ENCODE measurements at regions not wholly inside any gene's neighbourhood (a gene's known extent, or its start where the extent isn't known, plus 50 kb on each side); places are given as distances from the start of the nearest gene placed in this dataset.

- DNase-seq = no peak
Observed at GRCh38 chr3:18770800-18771199, 345.7 kb upstream of the SATB1 start.

- DNase-seq = no peak
Observed at GRCh38 chr3:18767756-18768303, 342.7 kb upstream of the SATB1 start.

- DNase-seq = peak; percentile 32 to 49 (median 47)
Observed at GRCh38 chr3:18766974-18767373, 341.8 kb upstream of the SATB1 start.

GRCh38 chr3:18765662-18766061 is 340.5 kb upstream of the SATB1 start:
- DNase-seq = no peak

GRCh38 chr3:18765161-18765560 is 340.0 kb upstream of the SATB1 start:
- no peak for DNase-seq

- no peak for DNase-seq
Observed at GRCh38 chr3:18761530-18761929, 336.4 kb upstream of the SATB1 start.

- DNase-seq = peak; percentile 82 to 87 (median 83)
Observed at GRCh38 chr3:18758047-18758704, 333.0 kb upstream of the SATB1 start.

- DNase-seq = no peak
Observed at GRCh38 chr3:18757476-18757875, 332.3 kb upstream of the SATB1 start.

- DNase-seq = peak in 2 of 3 donors; percentile 23 to 71
Observed at GRCh38 chr3:18752273-18752934, 327.3 kb upstream of the SATB1 start.

GRCh38 chr3:18751514-18751913 is 326.4 kb upstream of the SATB1 start:
- DNase-seq = no peak

- DNase-seq = peak; percentile 69 to 88 (median 77)
Observed at GRCh38 chr3:18747383-18747782, 322.2 kb upstream of the SATB1 start.

GRCh38 chr3:18745472-18745871 is 320.3 kb upstream of the SATB1 start:
- peak; percentile 83 to 95 (median 92) for DNase-seq

GRCh38 chr3:18744472-18744871 is 319.3 kb upstream of the SATB1 start:
- DNase-seq = no peak

GRCh38 chr3:18743761-18744160 is 318.6 kb upstream of the SATB1 start:
- DNase-seq = peak in 2 of 3 donors; percentile 28 to 35

GRCh38 chr3:18740631-18741583 is 315.8 kb upstream of the SATB1 start:
- DNase-seq = peak; percentile 78 to 92 (median 85)

- peak; percentile 78 to 95 (median 93) for DNase-seq
Observed at GRCh38 chr3:18739099-18739433, 313.9 kb upstream of the SATB1 start.

GRCh38 chr3:18738393-18739098 is 313.4 kb upstream of the SATB1 start:
- no peak for DNase-seq

- no peak for DNase-seq
Observed at GRCh38 chr3:18735005-18735404, 309.9 kb upstream of the SATB1 start.

- no peak for DNase-seq
Observed at GRCh38 chr3:18734309-18734708, 309.2 kb upstream of the SATB1 start.

GRCh38 chr3:18732474-18732873 is 307.3 kb upstream of the SATB1 start:
- no peak for DNase-seq

- no peak for DNase-seq
Observed at GRCh38 chr3:18730491-18730890, 305.4 kb upstream of the SATB1 start.

- DNase-seq = peak in 1 of 3 donors; percentile 58
Observed at GRCh38 chr3:18729671-18730070, 304.5 kb upstream of the SATB1 start.
